Glutamatergic neuron (in vitro differentiated cells): ENCODE measurements at regions not wholly inside any gene's neighbourhood (a gene's known extent, or its start where the extent isn't known, plus 50 kb on each side); places are given as distances from the start of the nearest gene placed in this dataset.

Experiments used
- DNase-seq: peaks from one replicate; pipeline ENCODE4 v3.0.0; 2022
- H3K27ac Mint-ChIP-seq: one replicate; pipeline ENCODE4 v1.8.0; 2020; ENCODE audit warnings: mild to moderate bottlenecking, mixed read lengths, inconsistent platforms; ENCODE audit not compliant: unreplicated experiment
- H3K27me3 Mint-ChIP-seq: one replicate; pipeline ENCODE4 v1.8.0; 2020; ENCODE audit warnings: mild to moderate bottlenecking, moderate library complexity, mixed read lengths, inconsistent platforms; ENCODE audit not compliant: unreplicated experiment
- H3K36me3 Mint-ChIP-seq: one replicate; pipeline ENCODE4 v1.8.0; 2020; ENCODE audit warnings: mild to moderate bottlenecking, mixed read lengths, inconsistent platforms; ENCODE audit not compliant: unreplicated experiment
- H3K4me1 Mint-ChIP-seq: one replicate; pipeline ENCODE4 v1.8.0; 2020; ENCODE audit warnings: mild to moderate bottlenecking, low read depth, mixed read lengths, inconsistent platforms; ENCODE audit not compliant: unreplicated experiment
- H3K4me3 Mint-ChIP-seq: one replicate; pipeline ENCODE4 v1.8.0; 2020; ENCODE audit warnings: mild to moderate bottlenecking, mixed read lengths, inconsistent platforms; ENCODE audit not compliant: unreplicated experiment
- H3K9me3 Mint-ChIP-seq: one replicate; pipeline ENCODE4 v1.8.0; 2020; ENCODE audit warnings: mild to moderate bottlenecking, moderate library complexity, mixed read lengths, inconsistent platforms; ENCODE audit not compliant: unreplicated experiment
- TF ChIP-seq, protein P1 (sequence below): fragments of 200-600 bp; sonication (generic); IDR thresholded peaks from one replicate; pipeline ENCODE4 v1.5.0; 2021; ENCODE audit not compliant: partially characterized antibody, unreplicated experiment

DNA sequence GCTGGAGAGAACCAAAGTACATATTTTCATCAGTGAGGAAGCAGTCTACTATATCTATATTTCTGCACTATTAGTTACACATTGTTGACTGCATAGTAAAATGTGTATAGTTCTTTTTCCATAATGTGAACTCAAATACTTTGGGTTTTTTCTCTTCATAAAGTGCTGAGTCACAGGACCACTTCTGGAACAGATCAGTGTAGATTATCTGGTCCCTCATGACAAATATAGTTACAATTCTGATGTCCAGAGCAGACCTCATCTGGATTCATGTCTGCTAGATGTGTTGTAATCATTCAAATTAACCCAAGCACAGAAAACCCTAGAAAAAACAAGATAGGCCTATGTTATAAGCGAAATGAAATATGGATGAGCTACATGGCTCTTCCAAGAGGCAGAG, 171.4 kb downstream of the SUCLA2 start:
- TF ChIP-seq, protein P1, sequence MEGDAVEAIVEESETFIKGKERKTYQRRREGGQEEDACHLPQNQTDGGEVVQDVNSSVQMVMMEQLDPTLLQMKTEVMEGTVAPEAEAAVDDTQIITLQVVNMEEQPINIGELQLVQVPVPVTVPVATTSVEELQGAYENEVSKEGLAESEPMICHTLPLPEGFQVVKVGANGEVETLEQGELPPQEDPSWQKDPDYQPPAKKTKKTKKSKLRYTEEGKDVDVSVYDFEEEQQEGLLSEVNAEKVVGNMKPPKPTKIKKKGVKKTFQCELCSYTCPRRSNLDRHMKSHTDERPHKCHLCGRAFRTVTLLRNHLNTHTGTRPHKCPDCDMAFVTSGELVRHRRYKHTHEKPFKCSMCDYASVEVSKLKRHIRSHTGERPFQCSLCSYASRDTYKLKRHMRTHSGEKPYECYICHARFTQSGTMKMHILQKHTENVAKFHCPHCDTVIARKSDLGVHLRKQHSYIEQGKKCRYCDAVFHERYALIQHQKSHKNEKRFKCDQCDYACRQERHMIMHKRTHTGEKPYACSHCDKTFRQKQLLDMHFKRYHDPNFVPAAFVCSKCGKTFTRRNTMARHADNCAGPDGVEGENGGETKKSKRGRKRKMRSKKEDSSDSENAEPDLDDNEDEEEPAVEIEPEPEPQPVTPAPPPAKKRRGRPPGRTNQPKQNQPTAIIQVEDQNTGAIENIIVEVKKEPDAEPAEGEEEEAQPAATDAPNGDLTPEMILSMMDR: no peak
- Mint-ChIP-seq H3K4me1 (no peaks in the 10 kb centered on the region), H3K9me3 (no peaks in the 10 kb centered on the region), H3K27ac (no peak overlapping the region), H3K27me3 (peaks cover 4% of the 10 kb centered on the region), H3K36me3 (peaks cover 7% of the 10 kb centered on the region), H3K4me3 (no peak overlapping the region)
- no peak for DNase-seq

DNA sequence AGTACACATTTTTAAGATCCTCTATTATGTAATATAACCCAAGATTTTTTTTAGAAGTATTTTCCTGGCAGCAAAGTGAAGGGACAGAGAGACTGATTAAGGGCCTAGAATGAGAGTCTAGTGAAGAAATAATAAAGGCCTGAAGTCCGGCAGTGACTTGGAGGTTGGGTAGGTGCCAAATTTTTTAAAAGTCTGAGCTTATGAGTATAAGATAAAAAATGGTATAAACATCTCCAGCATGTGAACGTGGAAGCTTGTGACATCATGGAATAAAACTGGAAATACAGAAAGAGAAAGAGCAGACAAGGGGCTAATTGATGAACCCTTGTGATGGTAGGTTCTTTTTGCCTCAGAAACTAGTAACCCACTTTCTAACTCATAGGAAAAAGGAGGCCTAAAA, 174.6 kb downstream of the SUCLA2 start:
- Mint-ChIP-seq H3K27me3 (no peaks in the 10 kb centered on the region), H3K36me3 (peaks cover 7% of the 10 kb centered on the region), H3K4me1 (peaks cover 6% of the 10 kb centered on the region), H3K9me3 (no peaks in the 10 kb centered on the region), H3K4me3 (no peak overlapping the region), H3K27ac (no peak overlapping the region)
- TF ChIP-seq, protein P1: no peak
- DNase-seq: no peak

GRCh38 chr13:47822036-47822435, 179.0 kb downstream of the SUCLA2 start:
- peaks cover 7% of the 10 kb centered on the region for H3K36me3 Mint-ChIP-seq
- no peak overlapping the region for H3K4me3 Mint-ChIP-seq
- H3K27me3 Mint-ChIP-seq: no peaks in the 10 kb centered on the region
- peak; percentile 28 for DNase-seq
- H3K27ac Mint-ChIP-seq: no peak overlapping the region
- TF ChIP-seq, protein P1: no peak
- peaks cover 6% of the 10 kb centered on the region for H3K4me1 Mint-ChIP-seq
- H3K9me3 Mint-ChIP-seq: peaks cover 1% of the 10 kb centered on the region

DNA sequence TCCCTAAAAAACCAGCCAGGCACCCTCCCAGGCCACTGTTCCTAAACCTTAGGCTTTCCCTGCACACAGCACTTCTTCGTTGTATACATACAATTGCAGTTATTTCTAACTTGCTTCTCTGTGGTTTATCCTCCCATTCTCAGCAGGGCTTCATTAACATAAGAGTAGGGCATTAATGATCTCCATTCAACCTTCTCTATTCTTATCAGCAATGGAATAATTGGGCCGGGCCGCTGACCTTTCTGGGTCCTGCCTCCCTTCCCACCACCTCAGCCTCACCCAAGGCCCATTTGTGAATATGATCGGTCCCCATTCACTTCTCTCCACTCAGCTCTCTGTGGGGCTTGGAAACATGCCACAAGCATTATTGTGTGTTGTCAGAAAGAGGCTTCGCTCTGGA, 184.2 kb downstream of the SUCLA2 start:
- TF ChIP-seq, protein P1: no peak
- no peaks in the 10 kb centered on the region for H3K4me1 Mint-ChIP-seq
- no peak overlapping the region for H3K4me3 Mint-ChIP-seq
- H3K36me3 Mint-ChIP-seq: no peaks in the 10 kb centered on the region
- H3K27me3 Mint-ChIP-seq: no peaks in the 10 kb centered on the region
- DNase-seq: no peak
- no peak overlapping the region for H3K27ac Mint-ChIP-seq
- H3K9me3 Mint-ChIP-seq: peaks cover 3% of the 10 kb centered on the region

- Mint-ChIP-seq H3K9me3 (peaks cover 3% of the 10 kb centered on the region), H3K4me1 (no peaks in the 10 kb centered on the region), H3K4me3 (no peak overlapping the region), H3K27ac (no peak overlapping the region), H3K36me3 (no peaks in the 10 kb centered on the region), H3K27me3 (no peaks in the 10 kb centered on the region)
- TF ChIP-seq, protein P1: no peak
- DNase-seq: no peak
These were observed 187.4 kb downstream of the SUCLA2 start for GRCh38 chr13:47813718-47814117.
